Left renal pelvis (tissue), 4 donors: ENCODE measurements at regions not wholly inside any gene's neighbourhood (a gene's known extent, or its start where the extent isn't known, plus 50 kb on each side); places are given as distances from the start of the nearest gene placed in this dataset.
"Not testable (repeated sequence)": the region's sequence is repeated elsewhere in the genome, so short reads cannot be mapped to it uniquely, and the experiment has no call there.

ENCODE experiments used
- DNase-seq, 4 donors: peaks; one replicate each; pipeline ENCODE4 v3.0.0-alpha.2; 2013; ENCODE audit warnings: low read depth in 4 of 4, low spot score in 3 of 4

DNA sequence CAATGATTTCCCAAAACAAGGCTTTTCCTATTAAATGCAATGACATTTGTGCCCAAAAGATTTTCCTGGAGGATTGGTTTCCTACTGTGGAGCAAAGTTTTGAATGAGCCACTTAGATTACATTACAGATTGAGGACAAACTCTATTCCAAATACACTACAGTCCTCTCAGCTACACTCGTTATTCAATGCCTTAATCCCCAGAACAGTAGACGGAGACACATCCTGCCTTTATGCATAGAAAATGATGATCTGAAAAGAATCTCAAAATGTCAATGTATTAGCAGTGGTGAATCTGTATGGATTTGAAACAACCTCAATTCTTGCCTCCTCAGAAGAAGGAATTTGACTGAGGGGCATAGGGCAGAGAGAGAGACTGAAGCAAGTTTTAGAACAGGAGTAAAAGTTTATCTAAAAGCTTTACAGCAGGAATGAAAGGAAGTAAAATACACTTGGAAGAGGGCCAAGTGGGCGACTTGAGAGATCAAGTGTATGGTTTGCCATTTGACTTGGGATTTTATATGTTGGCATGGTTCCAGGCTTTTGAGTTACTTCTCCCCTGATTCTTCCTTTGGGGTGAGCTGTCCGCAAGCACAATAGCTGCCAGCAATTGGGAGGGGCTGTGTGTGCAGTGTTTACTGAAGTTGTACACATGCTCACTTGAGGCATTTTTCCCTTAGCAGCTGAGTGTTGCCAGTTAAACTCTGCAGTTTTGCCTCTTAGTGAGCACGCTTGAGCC lies 891.9 kb upstream of the MBL2 start:
- DNase-seq: peak; percentile 41 to 46 (median 43)

DNA sequence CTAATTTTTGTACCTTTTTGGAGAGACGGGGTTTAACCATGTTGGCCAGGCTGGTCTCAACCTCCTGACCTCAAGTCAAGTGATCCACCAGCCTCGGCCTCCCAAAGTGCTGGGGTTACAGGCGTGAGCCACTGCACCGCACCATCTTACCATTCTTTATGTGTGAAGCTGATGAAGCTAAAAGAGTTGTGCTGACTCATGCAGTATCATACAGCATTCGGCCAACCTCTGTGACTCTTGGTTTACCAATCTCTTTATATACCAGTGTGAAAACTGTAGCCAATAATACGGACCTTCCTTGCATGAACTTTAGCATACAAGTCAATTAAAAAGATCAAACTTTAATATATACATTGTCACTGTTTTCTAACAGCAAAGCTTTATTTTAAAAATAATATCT lies 878.2 kb upstream of the MBL2 start:
- no peak for DNase-seq

DNA sequence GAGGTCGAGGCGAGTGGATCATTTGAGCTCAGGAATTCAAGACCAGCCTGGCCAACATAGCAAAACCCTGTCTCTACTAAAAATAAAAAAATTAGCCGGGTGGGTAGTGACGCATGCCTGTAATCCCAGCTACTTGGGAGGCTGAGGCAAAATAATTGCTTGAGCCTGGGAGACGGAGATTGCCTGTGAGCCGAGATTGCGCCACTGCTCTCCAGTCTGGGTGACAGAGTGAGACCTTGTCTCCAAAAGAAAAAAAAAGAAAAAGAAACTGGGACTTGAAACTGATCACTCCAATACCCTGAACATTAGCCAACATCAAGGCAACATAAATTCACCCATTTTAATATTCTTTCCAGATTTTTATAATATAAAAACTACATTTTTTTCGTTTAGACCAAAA lies 874.6 kb upstream of the MBL2 start:
- DNase-seq: not testable (repeated sequence)

GRCh38 chr10:53646525-53646924 lies 873.9 kb upstream of the MBL2 start:
- DNase-seq: no peak

GRCh38 chr10:53645951-53646350 lies 873.4 kb upstream of the MBL2 start:
- DNase-seq: no peak

- no peak for DNase-seq
These were observed 865.4 kb upstream of the MBL2 start for GRCh38 chr10:53638006-53638405.

DNA sequence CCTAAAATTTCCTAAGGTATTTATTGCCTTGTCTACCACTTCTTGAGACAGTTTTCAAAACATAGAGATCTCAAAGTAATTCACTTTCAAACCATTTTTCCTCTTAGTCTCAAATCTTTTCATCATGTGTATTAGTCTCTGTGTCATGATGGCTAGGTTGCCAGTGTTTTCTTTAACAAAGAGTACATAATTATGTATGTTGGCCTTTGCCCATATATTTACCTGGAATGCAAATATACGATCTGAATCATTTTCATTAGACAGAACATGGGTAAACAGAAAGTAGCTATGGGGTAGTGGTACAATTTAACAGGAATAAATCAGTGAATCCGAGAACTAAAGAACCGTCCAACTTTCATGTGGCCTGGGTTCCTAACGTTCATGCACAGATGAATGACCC lies 852.1 kb upstream of the MBL2 start:
- DNase-seq: no peak

DNA sequence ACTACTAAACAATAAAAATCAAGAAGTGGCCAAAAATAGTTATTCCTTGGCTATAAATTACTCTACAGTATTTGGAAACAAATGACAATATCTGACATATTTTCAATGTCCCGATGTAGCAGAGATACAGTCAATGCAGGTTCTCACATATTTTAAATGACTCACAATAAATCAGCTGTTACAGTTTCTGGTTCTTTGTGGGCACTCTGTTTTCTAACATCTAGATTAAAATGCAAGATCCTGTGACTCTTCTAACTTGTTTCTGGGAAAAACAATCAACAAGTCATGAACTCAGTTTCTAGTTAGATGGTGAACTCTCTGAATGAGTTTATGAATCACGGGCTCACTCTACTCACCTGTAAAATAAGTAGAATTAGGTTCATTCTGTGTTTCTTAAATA lies 849.6 kb upstream of the MBL2 start:
- DNase-seq: no peak

- DNase-seq: no peak
These were observed 847.1 kb upstream of the MBL2 start for GRCh38 chr10:53619671-53620070.

DNA sequence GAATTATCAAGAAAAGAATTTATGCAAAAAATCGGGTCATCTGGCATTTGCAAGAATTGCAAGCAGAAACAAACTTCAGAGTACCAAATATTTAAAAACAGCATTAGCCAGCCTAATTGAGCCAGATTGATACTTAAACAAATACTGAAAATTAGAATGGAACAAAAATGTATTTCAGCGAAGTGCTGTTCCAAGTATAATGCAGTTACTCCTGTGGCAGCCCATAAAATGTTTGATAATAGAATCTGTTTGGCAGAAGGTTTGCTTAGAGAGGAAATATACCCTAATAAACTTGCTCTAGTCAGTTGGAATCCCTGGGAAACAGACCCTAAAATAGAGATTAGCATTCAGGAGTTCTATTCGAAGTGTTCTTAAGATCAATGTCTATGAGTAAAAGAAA lies 835.1 kb upstream of the MBL2 start:
- no peak for DNase-seq

- no peak for DNase-seq
These were observed 834.4 kb upstream of the MBL2 start for GRCh38 chr10:53606981-53607380.

DNA sequence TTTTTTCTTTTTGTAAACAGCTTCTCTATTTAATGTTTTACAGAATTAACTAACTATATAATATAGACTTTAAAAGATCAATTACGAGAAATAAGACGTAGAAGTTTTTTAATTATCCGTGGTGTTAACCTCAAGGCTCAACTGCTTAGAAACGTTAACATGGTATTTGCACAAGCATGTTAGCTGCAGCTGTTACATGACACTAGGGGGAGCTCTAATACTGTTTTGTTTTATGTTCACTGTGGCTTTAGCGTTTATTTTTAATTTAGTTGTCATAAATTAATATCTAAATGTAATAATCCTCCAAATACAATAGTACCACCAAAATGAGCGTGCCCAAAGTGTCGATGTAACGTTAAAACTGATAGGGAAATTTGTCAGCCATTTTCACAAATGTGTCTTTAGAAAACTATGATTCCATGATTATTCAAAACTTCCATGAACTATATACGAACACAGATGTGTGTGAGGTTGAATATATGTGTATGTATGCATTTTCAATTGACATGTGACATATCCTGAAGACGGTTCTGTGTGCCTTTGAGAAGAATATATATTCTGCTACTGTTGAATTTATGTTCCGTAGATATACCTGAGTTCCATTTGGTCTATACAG lies 828.8 kb upstream of the MBL2 start:
- peak; percentile 17 to 23 (median 19) for DNase-seq

DNA sequence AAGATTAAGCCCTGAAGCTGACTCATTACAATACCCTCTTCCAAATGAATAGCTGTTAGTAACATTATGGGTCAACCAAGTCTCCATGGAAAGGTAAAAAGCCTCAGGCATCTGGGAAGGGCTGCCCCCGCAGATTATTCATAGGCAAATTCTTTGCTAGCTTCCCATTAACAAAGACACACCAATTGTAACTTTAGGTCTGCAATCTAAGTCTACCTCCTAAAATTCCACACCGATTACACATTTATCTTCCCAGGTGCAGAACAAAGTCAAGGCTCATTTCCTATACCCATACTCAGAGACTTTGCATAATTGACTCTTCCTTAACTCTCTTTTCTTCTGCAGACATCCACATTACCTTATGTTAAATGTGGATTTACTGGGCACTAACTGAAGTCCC lies 826.3 kb upstream of the MBL2 start:
- no peak for DNase-seq

DNA sequence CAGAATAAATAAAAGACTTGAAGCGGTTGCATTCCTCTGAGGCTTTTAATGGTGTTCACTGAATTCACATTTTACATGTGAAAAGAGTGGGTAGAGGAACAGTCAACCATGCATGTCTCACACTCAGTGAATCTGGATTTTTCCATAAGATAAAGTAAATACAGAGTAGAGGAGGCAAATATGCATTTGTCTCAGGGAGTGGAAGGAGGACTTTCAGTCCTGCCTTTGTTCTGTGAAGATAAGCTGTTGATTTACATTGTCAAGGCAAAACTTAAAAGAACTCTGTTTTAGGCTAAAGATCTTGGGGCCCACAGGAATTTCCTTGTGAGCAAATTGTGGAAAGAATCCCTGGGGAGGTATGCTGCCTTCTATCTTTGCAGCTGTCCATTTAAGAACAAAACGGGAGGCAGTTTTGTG lies 825.3 kb upstream of the MBL2 start:
- DNase-seq: no peak

- DNase-seq: no peak
These were observed 807.9 kb upstream of the MBL2 start for GRCh38 chr10:53580465-53580864.

DNA sequence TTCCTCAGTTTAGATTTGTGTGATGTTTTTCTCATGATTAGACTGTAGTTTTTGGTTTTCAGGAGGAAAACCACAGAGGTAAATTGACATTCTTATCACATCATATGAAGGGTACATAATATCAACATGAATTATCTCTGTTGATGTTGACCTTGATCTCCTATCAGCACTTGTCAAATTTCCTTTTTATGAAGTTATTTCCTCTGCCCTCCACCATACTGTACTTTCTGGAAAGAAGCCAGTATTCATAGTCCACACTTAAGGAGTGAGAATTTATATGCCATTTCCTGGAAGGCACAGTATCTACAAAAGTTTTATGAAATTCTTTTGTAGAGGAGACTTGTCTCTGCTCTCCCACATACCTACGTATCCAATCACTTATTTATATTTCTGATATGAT lies 807.2 kb upstream of the MBL2 start:
- DNase-seq: no peak

DNA sequence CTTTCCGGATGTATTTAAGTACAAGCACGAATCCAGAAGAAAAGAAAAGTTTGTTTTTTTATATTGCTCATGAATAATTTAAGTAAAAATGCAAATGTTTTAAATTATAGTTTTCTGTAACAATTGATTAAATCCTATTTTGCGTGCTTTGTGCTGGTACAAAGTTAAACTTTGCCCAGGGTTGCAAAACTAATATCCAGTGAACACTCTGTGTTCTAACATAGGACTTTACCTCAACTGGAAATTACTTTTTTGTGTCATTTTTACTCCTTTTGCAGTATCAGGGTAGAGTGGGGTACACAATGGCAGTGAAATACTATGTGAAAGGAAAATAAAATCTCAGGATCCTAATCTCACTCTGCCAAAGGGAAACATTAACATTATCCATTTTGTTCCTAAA lies 801.4 kb upstream of the MBL2 start:
- no peak for DNase-seq

DNA sequence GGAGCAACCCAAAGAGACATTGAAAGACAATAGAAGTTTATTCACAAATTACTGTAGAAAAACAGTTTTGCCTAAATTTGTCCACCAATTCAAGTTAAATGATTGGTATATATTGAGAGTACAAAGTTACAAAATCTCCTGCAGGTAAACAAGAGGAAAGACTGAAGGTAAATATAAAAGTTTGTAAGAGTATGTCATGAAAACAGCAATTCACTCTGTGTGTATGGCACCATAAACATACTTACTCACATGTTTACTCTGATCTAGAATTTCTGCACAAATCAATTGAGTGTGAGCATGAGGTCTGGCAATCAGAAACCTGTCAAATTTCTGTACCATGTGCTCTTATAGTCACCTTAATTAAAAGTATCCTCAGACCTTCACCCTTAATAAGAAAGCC lies 800.9 kb upstream of the MBL2 start:
- no peak for DNase-seq

GRCh38 chr10:53572799-53573198 lies 800.2 kb upstream of the MBL2 start:
- DNase-seq: no peak

DNA sequence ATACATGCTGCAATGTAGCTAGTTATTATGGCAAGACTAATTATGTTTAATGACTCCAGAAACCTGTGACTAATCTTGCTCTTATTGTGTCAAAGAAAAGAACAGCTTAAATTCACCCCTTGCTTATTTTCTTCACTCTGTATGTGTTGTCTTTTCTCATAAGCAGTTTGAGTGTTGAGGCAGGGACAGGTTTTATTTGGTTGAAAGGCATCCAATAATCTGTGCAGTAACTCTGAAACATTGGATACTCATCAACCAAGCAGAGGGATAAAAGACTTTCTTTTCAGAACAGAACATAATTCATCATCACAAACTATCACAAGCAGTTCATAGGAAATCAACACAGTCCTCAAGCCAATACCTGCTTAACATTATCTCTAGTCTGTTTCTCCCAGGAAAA lies 797.6 kb upstream of the MBL2 start:
- DNase-seq: no peak

DNA sequence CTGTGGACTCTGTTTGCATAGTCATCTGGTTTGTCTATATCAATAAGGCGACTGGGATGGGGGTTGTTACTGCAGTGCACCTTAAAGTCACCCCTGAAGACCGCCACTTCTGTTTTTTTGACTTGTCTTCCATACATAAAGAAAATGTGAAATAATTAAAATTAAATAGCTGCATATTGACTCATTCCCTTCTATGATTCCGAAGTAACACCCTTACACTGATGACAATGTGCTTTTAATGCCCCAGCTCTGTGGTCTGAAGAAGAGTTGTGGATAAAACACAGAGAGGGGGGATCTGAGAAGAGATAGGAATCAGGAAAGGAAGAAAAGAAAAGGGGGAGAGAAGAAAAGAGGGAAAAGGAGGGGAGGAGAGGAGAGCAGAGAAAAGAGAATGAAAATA lies 796.9 kb upstream of the MBL2 start:
- no peak for DNase-seq

GRCh38 chr10:53548664-53549063 lies 776.1 kb upstream of the MBL2 start:
- DNase-seq: no peak

- no peak for DNase-seq
These were observed 774.8 kb upstream of the MBL2 start for GRCh38 chr10:53547364-53547763.
